HG02759 (cell line): ENCODE measurements at regions not wholly inside any gene's neighbourhood (a gene's known extent, or its start where the extent isn't known, plus 50 kb on each side); places are given as distances from the start of the nearest gene placed in this dataset.

Experiments
- ATAC-seq: cut with Tn5 transposase; IDR thresholded peaks from one replicate; pipeline ENCODE4 v1.9.1; 2021; ENCODE audit warnings: mild to moderate bottlenecking, moderate library complexity; ENCODE audit not compliant: unreplicated experiment

GRCh38 chr13:76461999-76462398 is 424.2 kb downstream of the KCTD12 start:
- no peak for ATAC-seq

GRCh38 chr13:76461484-76461883 is 424.7 kb downstream of the KCTD12 start:
- ATAC-seq = no peak

- ATAC-seq = no peak
Observed at GRCh38 chr13:76459863-76460262, 426.3 kb downstream of the KCTD12 start.

- no peak for ATAC-seq
Observed at GRCh38 chr13:76455960-76456359, 430.2 kb downstream of the KCTD12 start.

GRCh38 chr13:76454991-76455390 is 431.2 kb downstream of the KCTD12 start:
- no peak for ATAC-seq

- ATAC-seq = no peak
Observed at GRCh38 chr13:76449716-76450115, 436.5 kb downstream of the KCTD12 start.

GRCh38 chr13:76446191-76446590 is 440.0 kb downstream of the KCTD12 start:
- ATAC-seq = no peak

- ATAC-seq = peak; percentile 89
Observed at GRCh38 chr13:76440568-76440967, 445.6 kb downstream of the KCTD12 start.

GRCh38 chr13:76439546-76439945 is 446.7 kb downstream of the KCTD12 start:
- ATAC-seq = no peak

GRCh38 chr13:76438050-76438449 is 448.2 kb downstream of the KCTD12 start:
- no peak for ATAC-seq

GRCh38 chr13:76425935-76426334 is 460.3 kb downstream of the KCTD12 start:
- no peak for ATAC-seq

- no peak for ATAC-seq
Observed at GRCh38 chr13:76421011-76421410, 465.2 kb downstream of the KCTD12 start.

GRCh38 chr13:76418404-76418803 is 467.8 kb downstream of the KCTD12 start:
- ATAC-seq = no peak

GRCh38 chr13:76414320-76414719 is 471.9 kb downstream of the KCTD12 start:
- no peak for ATAC-seq

GRCh38 chr13:76406243-76406642 is 480.0 kb downstream of the KCTD12 start:
- ATAC-seq = no peak

GRCh38 chr13:76398425-76398824 is 487.8 kb downstream of the KCTD12 start:
- ATAC-seq = no peak

- no peak for ATAC-seq
Observed at GRCh38 chr13:76397413-76397812, 488.8 kb downstream of the KCTD12 start.

GRCh38 chr13:76389321-76389720 is 496.9 kb downstream of the KCTD12 start:
- ATAC-seq = no peak

- ATAC-seq = no peak
Observed at GRCh38 chr13:76387566-76387965, 498.6 kb downstream of the KCTD12 start.

GRCh38 chr13:76386321-76386720 is 499.9 kb downstream of the KCTD12 start:
- ATAC-seq = no peak

- ATAC-seq = no peak
Observed at GRCh38 chr13:76385586-76385985, 500.6 kb downstream of the KCTD12 start.

- no peak for ATAC-seq
Observed at GRCh38 chr13:76383676-76384461, 502.3 kb downstream of the KCTD12 start.
